GM21515 (cell line): ENCODE measurements at regions not wholly inside any gene's neighbourhood (a gene's known extent, or its start where the extent isn't known, plus 50 kb on each side); places are given as distances from the start of the nearest gene placed in this dataset.
"Not testable (repeated sequence)": the region's sequence is repeated elsewhere in the genome, so short reads cannot be mapped to it uniquely, and the experiment has no call there.

ENCODE experiments used
- ATAC-seq: cut with Tn5 transposase; IDR thresholded peaks from one replicate; pipeline ENCODE4 v1.9.1; 2021; ENCODE audit not compliant: unreplicated experiment

- no peak for ATAC-seq
Measured at GRCh38 chr6:74534465-74535211, 671.2 kb downstream of the COL12A1 start.

DNA sequence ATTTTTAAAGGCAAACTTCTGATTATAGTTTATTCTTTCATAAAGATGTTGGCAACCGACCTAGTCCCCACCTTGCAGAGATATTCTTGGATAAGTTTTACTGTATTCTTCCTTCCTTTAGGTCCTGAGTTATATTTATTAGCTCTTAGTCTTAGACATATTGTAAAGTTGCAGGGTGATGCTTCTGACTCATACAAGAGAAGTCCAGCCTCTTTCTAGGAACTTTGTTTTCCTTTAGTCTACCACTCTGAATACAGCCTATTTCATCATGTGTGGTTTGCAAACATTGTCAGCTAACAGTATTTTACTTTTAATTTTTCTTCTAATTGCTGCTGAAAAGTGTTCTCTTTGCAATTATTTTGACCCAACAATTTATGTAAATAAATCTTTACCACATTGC lies 686.7 kb downstream of the COL12A1 start:
- ATAC-seq = no peak

DNA sequence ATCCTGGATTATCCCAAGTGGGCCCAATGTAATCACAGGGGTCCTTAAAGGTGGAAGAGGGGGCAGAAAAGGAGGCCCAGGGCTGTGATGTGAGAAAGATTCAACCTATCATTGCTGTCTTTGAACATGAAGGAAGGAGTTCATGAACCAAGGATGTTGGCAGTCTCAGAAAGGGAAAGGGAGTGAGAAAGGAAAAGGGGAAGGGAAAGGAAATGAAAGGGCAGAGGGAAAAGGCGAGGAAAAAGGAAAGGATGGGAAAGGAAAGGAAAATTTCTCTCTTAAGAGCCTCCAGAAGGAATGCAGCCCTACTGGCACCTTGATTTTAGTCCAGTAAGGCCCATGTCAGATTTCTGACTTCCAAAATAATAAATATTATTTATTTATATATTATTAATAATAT lies 687.8 kb downstream of the COL12A1 start:
- ATAC-seq = no peak

- ATAC-seq = no peak
Measured at GRCh38 chr6:74510878-74511277, 695.0 kb downstream of the COL12A1 start.

DNA sequence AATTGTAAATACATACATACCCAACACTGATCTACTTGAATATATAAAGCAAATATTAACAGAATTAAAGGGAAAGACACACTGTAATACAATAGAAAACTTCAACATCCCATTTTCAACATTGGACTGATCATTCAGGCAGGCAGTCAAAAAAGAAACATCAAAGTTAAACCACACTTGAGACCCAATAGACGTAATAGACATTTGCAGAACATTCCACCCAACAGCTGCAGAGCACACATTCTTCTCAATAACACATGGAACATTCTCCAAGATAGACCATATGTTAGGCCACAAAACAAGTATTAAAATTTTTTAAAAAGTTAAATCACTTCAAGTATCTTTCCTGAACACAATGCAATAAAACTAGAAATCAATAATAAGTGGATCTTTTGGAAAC lies 698.2 kb downstream of the COL12A1 start:
- ATAC-seq = no peak

- ATAC-seq = no peak
Measured at GRCh38 chr6:74505391-74505790, 700.5 kb downstream of the COL12A1 start.

GRCh38 chr6:74504941-74505340 lies 700.9 kb downstream of the COL12A1 start:
- no peak for ATAC-seq

DNA sequence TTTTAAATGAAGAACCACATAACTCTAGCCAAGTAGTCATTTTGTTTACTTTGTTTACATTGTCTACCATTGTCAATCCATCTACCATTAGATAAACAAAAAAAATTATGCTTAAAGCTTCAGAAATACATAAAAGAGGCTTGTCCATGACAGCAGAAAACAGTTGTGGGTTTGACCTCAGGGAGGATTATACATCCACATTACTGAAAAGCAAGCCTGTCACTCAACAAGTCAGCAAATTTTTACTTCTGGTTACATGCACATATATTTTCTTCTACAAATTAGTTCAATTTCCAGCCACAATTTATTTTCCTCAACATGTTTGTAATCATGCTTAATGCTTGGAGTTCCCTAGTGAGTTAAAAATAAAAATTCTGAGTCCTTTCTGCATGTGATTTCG lies 713.3 kb downstream of the COL12A1 start:
- no peak for ATAC-seq

DNA sequence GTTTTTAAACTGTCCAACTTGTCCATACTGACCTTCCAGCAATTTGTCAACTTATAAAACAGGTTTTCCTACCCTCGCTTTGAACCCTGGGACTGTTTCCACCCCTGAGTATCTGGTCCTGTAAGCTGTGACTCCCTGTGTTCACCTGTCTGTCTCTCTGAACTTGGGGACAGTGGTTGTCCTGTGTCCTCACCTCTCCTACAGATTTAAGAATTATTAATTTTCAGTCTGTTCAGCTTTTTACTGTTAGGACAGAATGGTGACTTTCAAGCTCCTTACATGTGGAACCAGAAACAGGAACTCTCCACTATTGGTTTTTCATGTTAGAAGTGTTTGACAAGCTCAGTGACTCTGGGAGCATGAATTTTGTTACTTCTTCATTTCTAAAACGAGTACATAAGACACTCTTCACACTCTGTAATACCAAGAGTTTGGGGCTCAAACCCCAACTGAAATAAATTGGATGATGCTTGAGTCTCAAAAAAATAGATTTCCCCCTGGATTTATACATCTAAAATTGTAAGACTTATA lies 713.9 kb downstream of the COL12A1 start:
- no peak for ATAC-seq

DNA sequence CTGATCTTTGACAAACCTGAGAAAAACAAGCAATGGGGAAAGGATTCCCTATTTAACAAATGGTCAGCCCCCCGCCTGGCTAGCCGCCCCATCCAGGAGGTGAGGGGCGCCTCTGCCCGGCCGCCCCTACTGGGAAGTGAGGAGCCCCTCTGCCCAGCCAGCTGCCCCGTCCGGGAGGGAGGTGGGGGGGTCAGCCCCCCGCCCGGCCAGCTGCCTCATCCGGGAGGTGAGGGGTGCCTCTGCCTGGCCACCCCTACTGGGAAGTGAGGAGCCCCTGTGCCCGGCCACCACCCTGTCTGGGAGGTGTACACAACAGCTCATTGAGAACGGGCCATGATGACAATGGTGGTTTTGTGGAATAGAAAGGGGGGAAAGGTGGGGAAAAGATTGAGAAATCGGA lies 717.1 kb downstream of the COL12A1 start:
- not testable (repeated sequence) for ATAC-seq

GRCh38 chr6:74482180-74482579 lies 723.7 kb downstream of the COL12A1 start:
- no peak for ATAC-seq

- no peak for ATAC-seq
Measured at GRCh38 chr6:74480561-74480960, 725.3 kb downstream of the COL12A1 start.

- ATAC-seq = no peak
Measured at GRCh38 chr6:74479960-74480359, 725.9 kb downstream of the COL12A1 start.

DNA sequence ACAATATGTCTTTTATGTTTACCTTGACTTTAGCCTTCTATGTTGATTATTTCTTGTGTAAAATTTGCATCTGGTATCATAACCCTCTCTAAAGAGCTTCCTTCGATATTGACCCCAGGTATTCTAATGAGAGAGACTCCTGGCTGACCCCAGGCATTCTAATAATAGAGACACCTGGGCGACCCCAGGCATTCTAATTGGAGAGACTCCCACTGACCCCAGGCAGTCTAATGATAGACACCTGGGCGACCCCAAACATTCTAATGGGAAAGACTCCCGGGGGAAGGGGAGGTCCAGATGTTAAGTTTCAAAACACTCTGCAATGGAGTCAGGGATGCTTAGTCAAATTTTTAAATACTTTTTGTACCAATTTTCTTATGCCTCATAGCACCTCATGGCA lies 726.4 kb downstream of the COL12A1 start:
- no peak for ATAC-seq

DNA sequence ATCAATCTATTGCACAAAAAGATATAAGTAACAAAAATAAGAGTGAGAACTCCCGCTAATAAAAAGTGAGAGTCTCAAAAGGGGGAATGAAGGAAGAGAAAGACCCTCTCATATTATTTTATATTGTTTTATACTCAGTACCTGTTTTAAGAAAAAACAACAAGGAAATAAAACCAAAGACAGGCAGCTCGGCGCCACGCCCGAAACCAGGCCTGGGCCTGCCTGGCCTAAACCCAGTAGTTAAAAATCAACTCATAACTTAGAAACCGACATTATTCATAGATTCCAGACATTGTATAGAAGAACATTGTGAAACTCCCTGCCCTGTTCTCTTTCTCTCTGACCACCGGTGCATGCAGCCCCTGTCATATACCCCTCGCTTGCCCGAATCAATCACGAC lies 731.8 kb downstream of the COL12A1 start:
- ATAC-seq = not testable (repeated sequence)

DNA sequence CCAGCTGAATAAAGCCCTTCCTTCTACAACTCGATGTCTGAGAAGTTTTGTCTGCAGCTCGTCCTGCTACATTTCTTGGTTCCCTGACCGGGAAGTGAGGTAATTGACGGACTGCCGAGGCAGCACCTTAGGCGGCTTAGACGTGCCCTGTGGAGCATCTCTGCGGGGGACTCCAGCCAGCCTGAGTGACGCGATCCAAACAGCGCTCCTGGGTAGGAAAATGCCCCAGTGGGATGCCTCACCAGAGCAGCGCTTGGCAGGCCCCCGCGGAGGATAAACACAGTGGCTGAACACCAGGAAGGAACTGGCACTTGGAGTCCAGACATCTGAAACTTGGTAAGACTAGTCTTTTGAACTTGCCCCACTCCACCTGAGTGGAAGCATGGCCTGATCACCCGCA lies 737.3 kb downstream of the COL12A1 start:
- not testable (repeated sequence) for ATAC-seq

- no peak for ATAC-seq
Measured at GRCh38 chr6:74467533-74468215, 738.2 kb downstream of the COL12A1 start.

DNA sequence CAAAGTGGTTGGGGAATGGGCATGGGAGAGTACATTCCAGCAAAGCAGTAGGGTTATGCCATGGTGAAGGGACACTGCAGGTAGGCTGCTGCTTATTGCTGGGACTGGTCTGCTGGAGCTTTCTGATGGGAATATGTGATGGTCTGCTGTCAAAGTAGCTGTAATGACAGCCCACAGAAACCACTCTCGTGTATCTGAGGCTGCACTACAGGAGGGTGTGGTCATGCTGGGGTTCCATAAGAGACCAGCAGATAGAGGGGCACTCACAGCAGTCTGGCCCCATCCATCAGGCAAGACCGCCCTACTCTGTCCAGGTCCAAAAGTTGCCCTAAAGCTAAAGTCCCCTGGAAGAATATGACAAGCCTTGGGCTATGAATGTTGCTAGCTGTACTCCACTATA lies 739.3 kb downstream of the COL12A1 start:
- no peak for ATAC-seq

- no peak for ATAC-seq
Measured at GRCh38 chr6:74459260-74459659, 746.6 kb downstream of the COL12A1 start.

- no peak for ATAC-seq
Measured at GRCh38 chr6:74458536-74458935, 747.3 kb downstream of the COL12A1 start.

- no peak for ATAC-seq
Measured at GRCh38 chr6:74455786-74456185, 750.1 kb downstream of the COL12A1 start.

GRCh38 chr6:74451953-74452352 lies 753.9 kb downstream of the COL12A1 start:
- ATAC-seq = no peak
